Transverse colon (tissue), 4 donors: ENCODE measurements at regions not wholly inside any gene's neighbourhood (a gene's known extent, or its start where the extent isn't known, plus 50 kb on each side); places are given as distances from the start of the nearest gene placed in this dataset.

Source experiments
- DNase-seq: peaks from one replicate; pipeline ENCODE4 v3.0.0-alpha.2; 2019
- H3K27ac ChIP-seq, 4 donors: fragments of 200-600 bp; sonication (generic); 2 replicates each; pipeline ENCODE4 v1.5.1; 2016 to 2018; ENCODE audit warnings: inconsistent platforms in 4 of 4
- H3K27me3 ChIP-seq: fragments of 200-600 bp; sonication (generic); 2 replicates; pipeline ENCODE4 v1.5.1; 2017; ENCODE audit warnings: inconsistent platforms
- H3K36me3 ChIP-seq, 4 donors: fragments of 200-600 bp; sonication (generic); 2 replicates each; pipeline ENCODE4 v1.5.1; 2017 to 2019; ENCODE audit warnings: inconsistent platforms in 4 of 4
- H3K4me1 ChIP-seq, 4 donors: fragments of 200-600 bp; sonication (generic); 2 replicates each; pipeline ENCODE4 v1.5.1; 2017 to 2020; ENCODE audit warnings: inconsistent platforms in 4 of 4
- H3K4me3 ChIP-seq, 4 donors: fragments of 200-600 bp; sonication (generic); 1 replicate in 1 of 4; 2 replicates in 3 of 4; pipeline versions ENCODE4 v1.5.1 to v1.6.1; 2017 to 2019; ENCODE audit warnings: inconsistent platforms in 4 of 4
- H3K9me3 ChIP-seq, 2 donors: fragments of 200-600 bp; sonication (generic); 2 replicates each; pipeline ENCODE4 v1.5.1; 2017 to 2019; ENCODE audit warnings: inconsistent platforms in 2 of 2
- EP300 ChIP-seq: sonication (generic); formaldehyde crosslinking; IDR thresholded peaks from one replicate; pipeline ENCODE4 v1.6.1; 2017; ENCODE audit warnings: antibody characterized with exemption, low read depth
- POLR2A ChIP-seq: fragments of 450-650 bp; IDR thresholded peaks from one replicate; pipeline ENCODE4 v1.6.1; 2016; ENCODE audit warnings: antibody characterized with exemption, mild to moderate bottlenecking, moderate library complexity
- POLR2AphosphoS5 ChIP-seq, 3 donors: sonication (generic); formaldehyde crosslinking; IDR thresholded peaks; one replicate each; pipeline ENCODE4 v1.6.1; 2016; ENCODE audit warnings: antibody characterized with exemption in 3 of 3
- WGBS, 2 donors: methylation state at CpG; one replicate each; pipeline ENCODE4 v1.1.5; 2018; ENCODE audit warnings: low coverage in 1 of 2; 5-methylcytosine and 5-hydroxymethylcytosine counted together
- in situ Hi-C, 4 donors: fragments of 200-750 bp; cut with MboI; loops; one replicate each; pipeline versions ENCODE4 v1.15.0 to v1.15.1; 2017; ENCODE audit warnings: low sequenced_read_pairs in 3 of 4, low pct_ligation_motif_present in 1 of 4, low pct_unique_long_range_greater_than_20kb in 1 of 4
- intact Hi-C: fragments of 100-400 bp; cut with DNase I; formaldehyde crosslinking; loops from one replicate; pipeline ENCODE4 v1.15.1; 2023; ENCODE audit warnings: low total_unique reads
- TF ChIP-seq, protein P1 (sequence below), 5 experiments: fragments of 200-600 bp in 3 of 5; fragments of 450-650 bp in 2 of 5; sonication (generic) in 3 of 5; IDR thresholded peaks; 1 replicate in 2 of 5; 2 replicates in 3 of 5; pipeline ENCODE4 v1.5.1; 2016 to 2017; ENCODE audit warnings: antibody characterized with exemption in 5 of 5, inconsistent platforms in 3 of 5, mild to moderate bottlenecking in 2 of 5, moderate library complexity in 1 of 5

- no peak overlapping the region for H3K4me3 ChIP-seq
- no peaks in the 10 kb centered on the region for H3K9me3 ChIP-seq
- intact Hi-C loops: no loop called here
- H3K27ac ChIP-seq: no peak overlapping the region
- 27 to 50% methylated on average over 1 of the region's 1 CpG for WGBS, 2 donors
- no peak for DNase-seq
- H3K36me3 ChIP-seq: no peaks in the 10 kb centered on the region
- in situ Hi-C loops: no loop called here
- no peak for TF ChIP-seq EP300
- TF ChIP-seq POLR2A: no peak
- TF ChIP-seq, protein P1, sequence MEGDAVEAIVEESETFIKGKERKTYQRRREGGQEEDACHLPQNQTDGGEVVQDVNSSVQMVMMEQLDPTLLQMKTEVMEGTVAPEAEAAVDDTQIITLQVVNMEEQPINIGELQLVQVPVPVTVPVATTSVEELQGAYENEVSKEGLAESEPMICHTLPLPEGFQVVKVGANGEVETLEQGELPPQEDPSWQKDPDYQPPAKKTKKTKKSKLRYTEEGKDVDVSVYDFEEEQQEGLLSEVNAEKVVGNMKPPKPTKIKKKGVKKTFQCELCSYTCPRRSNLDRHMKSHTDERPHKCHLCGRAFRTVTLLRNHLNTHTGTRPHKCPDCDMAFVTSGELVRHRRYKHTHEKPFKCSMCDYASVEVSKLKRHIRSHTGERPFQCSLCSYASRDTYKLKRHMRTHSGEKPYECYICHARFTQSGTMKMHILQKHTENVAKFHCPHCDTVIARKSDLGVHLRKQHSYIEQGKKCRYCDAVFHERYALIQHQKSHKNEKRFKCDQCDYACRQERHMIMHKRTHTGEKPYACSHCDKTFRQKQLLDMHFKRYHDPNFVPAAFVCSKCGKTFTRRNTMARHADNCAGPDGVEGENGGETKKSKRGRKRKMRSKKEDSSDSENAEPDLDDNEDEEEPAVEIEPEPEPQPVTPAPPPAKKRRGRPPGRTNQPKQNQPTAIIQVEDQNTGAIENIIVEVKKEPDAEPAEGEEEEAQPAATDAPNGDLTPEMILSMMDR (IDR thresholded peaks at IDR 0.05): no peak
- no peak for TF ChIP-seq POLR2AphosphoS5 (IDR thresholded peaks at IDR 0.05)
- no peaks in the 10 kb centered on the region for H3K4me1 ChIP-seq
- no peaks in the 10 kb centered on the region for H3K27me3 ChIP-seq
Observed at GRCh38 chrX:81489987-81490386, 288.1 kb downstream of the SH3BGRL start.

GRCh38 chrX:81527881-81528440 lies 326.1 kb downstream of the SH3BGRL start:
- no peaks in the 10 kb centered on the region for H3K9me3 ChIP-seq
- TF ChIP-seq EP300: no peak
- TF ChIP-seq POLR2AphosphoS5 (IDR thresholded peaks at IDR 0.05): no peak
- in situ Hi-C loops: no loop called here
- 80 to 88% methylated on average over 1 to 2 of the region's 2 CpGs for WGBS, 2 donors
- no peak overlapping the region for H3K4me3 ChIP-seq
- H3K4me1 ChIP-seq: no peaks in the 10 kb centered on the region
- intact Hi-C loops: no loop called here
- no peaks in the 10 kb centered on the region for H3K27me3 ChIP-seq
- H3K27ac ChIP-seq: no peak overlapping the region
- H3K36me3 ChIP-seq: no peaks in the 10 kb centered on the region
- no peak for DNase-seq

- DNase-seq: no peak
- Histone ChIP-seq H3K27me3 (no peaks in the 10 kb centered on the region), H3K4me3 (no peak overlapping the region), H3K27ac (no peak overlapping the region), H3K36me3 (no peaks in the 10 kb centered on the region), H3K9me3 (no peaks in the 10 kb centered on the region), H3K4me1 (no peaks in the 10 kb centered on the region)
- in situ Hi-C loops (no loop called here), intact Hi-C loops (no loop called here)
- no CpG with 5 or more reads among the region's 3 CpGs for WGBS, 2 donors
- TF ChIP-seq EP300 (no peak), POLR2AphosphoS5 (IDR thresholded peaks at IDR 0.05) (no peak), POLR2A (no peak)
- TF ChIP-seq, protein P1 (IDR thresholded peaks at IDR 0.05): no peak
Observed at GRCh38 chrX:81537723-81538122, 335.8 kb downstream of the SH3BGRL start.

- in situ Hi-C loops: no loop called here
- Histone ChIP-seq H3K27ac (no peak overlapping the region), H3K36me3 (no peaks in the 10 kb centered on the region), H3K4me3 (no peak overlapping the region), H3K4me1 (no peaks in the 10 kb centered on the region), H3K27me3 (no peaks in the 10 kb centered on the region), H3K9me3 (no peaks in the 10 kb centered on the region)
- no peak for DNase-seq
- 94% methylated on average over 2 of the region's 2 CpGs; no CpG with 5 or more reads in 1 of the 2 donors for WGBS, 2 donors
- no peak for TF ChIP-seq POLR2AphosphoS5 (IDR thresholded peaks at IDR 0.05)
- TF ChIP-seq POLR2A: no peak
- no peak for TF ChIP-seq EP300
- TF ChIP-seq, protein P1 (IDR thresholded peaks at IDR 0.05): no peak
- intact Hi-C loops: no loop called here
Observed at GRCh38 chrX:81542255-81542654, 340.4 kb downstream of the SH3BGRL start.

DNA sequence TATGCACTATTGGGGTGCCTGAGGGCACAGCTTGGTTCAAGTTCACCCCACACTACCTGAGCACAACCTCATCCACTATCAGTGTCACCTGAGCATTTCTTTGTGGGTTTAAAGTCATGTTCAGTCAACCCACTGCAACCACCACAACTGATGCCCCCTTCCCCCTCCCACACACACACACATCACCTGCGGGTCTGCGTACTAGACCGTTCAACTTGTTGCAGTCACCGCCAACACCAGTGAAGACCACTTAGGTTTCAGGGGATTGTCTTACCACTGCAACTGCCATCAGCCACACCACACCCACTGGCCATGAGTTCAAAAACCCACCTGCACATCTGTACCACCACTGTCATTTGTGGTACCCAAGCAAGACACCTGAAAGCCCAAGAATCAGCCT lies 355.0 kb downstream of the SH3BGRL start:
- H3K27ac ChIP-seq: no peak overlapping the region
- in situ Hi-C loops: no loop called here
- no peaks in the 10 kb centered on the region for H3K27me3 ChIP-seq
- H3K4me1 ChIP-seq: no peaks in the 10 kb centered on the region
- 95% methylated on average over 4 of the region's 4 CpGs; no CpG with 5 or more reads in 1 of the 2 donors for WGBS, 2 donors
- no peak overlapping the region for H3K4me3 ChIP-seq
- H3K9me3 ChIP-seq: no peaks in the 10 kb centered on the region
- TF ChIP-seq POLR2A (no peak), POLR2AphosphoS5 (IDR thresholded peaks at IDR 0.05) (no peak), EP300 (no peak)
- TF ChIP-seq, protein P1 (IDR thresholded peaks at IDR 0.05): no peak
- DNase-seq: no peak
- H3K36me3 ChIP-seq: no peaks in the 10 kb centered on the region
- intact Hi-C loops: loop anchor here (1.0 kb wide), 1 partner anchor 32 kb away; no protein-coding TSS in a partner anchor
